Thyroid gland (tissue), 4 donors: ENCODE measurements at regions not wholly inside any gene's neighbourhood (a gene's known extent, or its start where the extent isn't known, plus 50 kb on each side); places are given as distances from the start of the nearest gene placed in this dataset.
"Not testable (repeated sequence)": the region's sequence is repeated elsewhere in the genome, so short reads cannot be mapped to it uniquely, and the experiment has no call there.

Experiments used
- DNase-seq, 2 donors: peaks; one replicate each; pipeline ENCODE4 v3.0.0-alpha.2; 2019
- H3K27ac ChIP-seq, 3 donors: fragments of 200-600 bp; sonication (generic); 1 replicate in 2 of 3; 2 replicates in 1 of 3; pipeline ENCODE4 v1.5.1; 2016 to 2019; ENCODE audit warnings: mild to moderate bottlenecking in 1 of 3, moderate library complexity in 1 of 3
- H3K27me3 ChIP-seq: fragments of 200-600 bp; sonication (generic); one replicate; pipeline ENCODE4 v1.5.1; 2019
- H3K36me3 ChIP-seq, 2 donors: fragments of 200-600 bp; sonication (generic); one replicate each; pipeline ENCODE4 v1.5.1; 2016 to 2019
- H3K4me1 ChIP-seq, 2 donors: fragments of 200-600 bp; sonication (generic); one replicate each; pipeline ENCODE4 v1.5.1; 2017 to 2019
- H3K4me3 ChIP-seq, 3 donors: fragments of 200-600 bp; sonication (generic); replicated peaks in 1 of 3; 1 replicate in 2 of 3; 2 replicates in 1 of 3; pipeline ENCODE4 v1.5.1; 2016; ENCODE audit warnings: mild to moderate bottlenecking in 1 of 3
- H3K9me3 ChIP-seq: fragments of 200-600 bp; sonication (generic); one replicate; pipeline ENCODE4 v1.5.1; 2017
- CTCF ChIP-seq, 6 experiments: fragments of 200-600 bp in 3 of 6; fragments of 450-650 bp in 3 of 6; sonication (generic) in 3 of 6; IDR thresholded peaks; one replicate each; pipeline ENCODE4 v1.5.1; 2016 to 2019; ENCODE audit warnings: antibody characterized with exemption in 6 of 6, mild to moderate bottlenecking in 2 of 6, inconsistent platforms in 1 of 6, moderate library complexity in 1 of 6
- POLR2A ChIP-seq, 2 donors: fragments of 450-650 bp; IDR thresholded peaks; one replicate each; pipeline ENCODE4 v1.6.1; 2017; ENCODE audit warnings: antibody characterized with exemption in 2 of 2, mild to moderate bottlenecking in 2 of 2, moderate library complexity in 1 of 2
- WGBS, 2 donors: methylation state at CpG; one replicate each; pipeline ENCODE4 v1.1.5; 2017; 5-methylcytosine and 5-hydroxymethylcytosine counted together
- intact Hi-C: fragments of 100-400 bp; cut with DNase I; formaldehyde crosslinking; loops from one replicate; pipeline ENCODE4 v1.15.1; 2023

GRCh38 chr4:82084747-82085146 lies 289.0 kb downstream of the HNRNPD start:
- H3K4me3 ChIP-seq: no peak overlapping the region
- H3K36me3 ChIP-seq: no peaks in the 10 kb centered on the region
- intact Hi-C loops: no loop called here
- H3K4me1 ChIP-seq: no peaks in the 10 kb centered on the region
- no peak for DNase-seq
- WGBS, 2 donors: 79 to 90% methylated on average over 1 of the region's 1 CpG
- H3K27ac ChIP-seq: no peak overlapping the region
- no peaks in the 10 kb centered on the region for H3K9me3 ChIP-seq
- TF ChIP-seq CTCF (IDR thresholded peaks at IDR 0.05): no peak
- no peaks in the 10 kb centered on the region for H3K27me3 ChIP-seq

GRCh38 chr4:82077471-82077995 lies 296.3 kb downstream of the HNRNPD start:
- H3K27me3 ChIP-seq, H3K27ac ChIP-seq, intact Hi-C loops, H3K36me3 ChIP-seq, H3K9me3 ChIP-seq, H3K4me1 ChIP-seq, H3K4me3 ChIP-seq, DNase-seq: not testable (repeated sequence)
- whole genome bisulfite sequencing, 2 donors: 96% methylated on average over 17 of the region's 31 CpGs; no CpG with 5 or more reads in 1 of the 2 donors

DNA sequence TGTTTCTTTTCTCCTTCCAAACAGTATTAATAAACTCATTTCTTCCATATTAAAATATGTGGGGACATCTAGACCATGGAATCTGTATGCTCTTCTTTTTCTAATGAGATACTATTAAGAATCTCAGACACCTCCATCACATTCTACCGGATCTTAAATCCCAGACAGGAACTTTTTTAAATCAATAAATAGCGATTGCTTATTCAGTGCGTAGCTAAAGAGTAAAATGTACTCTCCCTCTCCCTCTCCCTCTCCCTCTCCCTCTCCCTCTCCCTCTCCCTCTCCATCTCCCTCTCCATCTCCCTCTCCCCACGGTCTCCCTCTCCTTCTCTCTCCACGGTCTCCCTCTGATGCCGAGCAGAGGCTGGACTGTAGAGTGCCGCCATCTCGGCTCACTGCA lies 297.0 kb downstream of the HNRNPD start:
- no peaks in the 10 kb centered on the region for H3K36me3 ChIP-seq
- H3K4me3 ChIP-seq: no peak overlapping the region
- no peaks in the 10 kb centered on the region for H3K4me1 ChIP-seq
- DNase-seq: no peak
- TF ChIP-seq CTCF (IDR thresholded peaks at IDR 0.05) (no peak), POLR2A (IDR thresholded peaks at IDR 0.05) (no peak)
- intact Hi-C loops: no loop called here
- 91 to 94% methylated on average over 8 of the region's 8 CpGs for WGBS, 2 donors
- H3K27ac ChIP-seq: no peak overlapping the region
- H3K9me3 ChIP-seq: no peaks in the 10 kb centered on the region
- H3K27me3 ChIP-seq: no peaks in the 10 kb centered on the region

DNA sequence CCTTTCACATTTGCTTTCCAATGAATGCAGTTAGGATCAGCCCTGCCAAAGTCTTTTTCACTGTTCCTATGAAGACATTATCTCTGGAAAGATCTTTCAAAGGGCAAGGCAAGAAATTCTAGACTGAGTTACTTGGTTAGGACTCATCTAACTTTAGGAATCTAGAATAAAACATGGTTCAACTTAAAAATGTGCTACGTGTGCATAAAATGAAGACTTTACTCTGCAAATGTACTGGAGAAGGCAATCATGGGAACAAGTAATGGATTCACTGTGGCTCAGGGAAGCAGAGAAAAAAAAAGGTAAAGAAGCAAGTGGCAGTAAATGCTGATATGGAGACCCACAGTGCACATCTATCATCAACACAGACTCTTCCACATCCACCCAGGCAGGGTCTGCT lies 297.4 kb downstream of the HNRNPD start:
- Histone ChIP-seq H3K4me1 (no peaks in the 10 kb centered on the region), H3K9me3 (no peaks in the 10 kb centered on the region), H3K36me3 (no peaks in the 10 kb centered on the region), H3K27me3 (no peaks in the 10 kb centered on the region), H3K4me3 (no peak overlapping the region), H3K27ac (no peak overlapping the region)
- intact Hi-C loops: no loop called here
- no peak for DNase-seq
- no peak for TF ChIP-seq CTCF (IDR thresholded peaks at IDR 0.05)
- TF ChIP-seq POLR2A (IDR thresholded peaks at IDR 0.05): no peak
- WGBS, 2 donors: 73 to 86% methylated on average over 1 of the region's 1 CpG

DNA sequence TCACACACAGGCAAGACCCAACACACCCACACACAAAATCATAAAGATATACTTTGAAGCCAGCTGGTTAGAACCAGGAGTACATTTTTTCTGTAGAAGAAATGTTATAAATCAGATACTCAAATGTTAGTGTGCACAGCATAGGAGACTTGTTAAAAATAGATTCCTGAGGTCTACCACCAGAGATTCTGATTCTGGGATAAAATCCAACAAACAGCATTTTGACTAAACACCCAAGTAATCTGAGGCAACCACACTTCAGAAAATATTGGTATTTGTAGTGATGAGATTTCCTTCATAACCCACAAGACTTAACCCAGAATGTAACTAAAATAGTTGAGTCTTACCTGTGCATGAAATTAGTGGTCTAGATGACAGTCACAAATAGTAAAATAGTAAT lies 301.8 kb downstream of the HNRNPD start:
- Histone ChIP-seq H3K4me1 (no peaks in the 10 kb centered on the region), H3K9me3 (no peaks in the 10 kb centered on the region), H3K36me3 (no peaks in the 10 kb centered on the region), H3K4me3 (no peak overlapping the region), H3K27ac (no peak overlapping the region), H3K27me3 (no peaks in the 10 kb centered on the region)
- TF ChIP-seq POLR2A (IDR thresholded peaks at IDR 0.05) (no peak), CTCF (IDR thresholded peaks at IDR 0.05) (no peak)
- DNase-seq: no peak
- intact Hi-C loops: no loop called here
